Thyroid gland (tissue), 4 donors: ENCODE measurements at regions not wholly inside any gene's neighbourhood (a gene's known extent, or its start where the extent isn't known, plus 50 kb on each side); places are given as distances from the start of the nearest gene placed in this dataset.

ENCODE experiments used
- CTCF ChIP-seq, 6 experiments: fragments of 200-600 bp in 3 of 6; fragments of 450-650 bp in 3 of 6; sonication (generic) in 3 of 6; IDR thresholded peaks; one replicate each; pipeline ENCODE4 v1.5.1; 2016 to 2019; ENCODE audit warnings: antibody characterized with exemption in 6 of 6, mild to moderate bottlenecking in 2 of 6, inconsistent platforms in 1 of 6, moderate library complexity in 1 of 6
- POLR2A ChIP-seq, 2 donors: fragments of 450-650 bp; IDR thresholded peaks; one replicate each; pipeline ENCODE4 v1.6.1; 2017; ENCODE audit warnings: antibody characterized with exemption in 2 of 2, mild to moderate bottlenecking in 2 of 2, moderate library complexity in 1 of 2

- TF ChIP-seq CTCF (IDR thresholded peaks at IDR 0.05) (no peak), POLR2A (IDR thresholded peaks at IDR 0.05) (no peak)
These were observed 504.1 kb downstream of the NTRK3 start for GRCh38 chr15:87752250-87752951.
